ENCODE measurements at regions not wholly inside any gene's neighbourhood (a gene's known extent, or its start where the extent isn't known, plus 50 kb on each side); places are given as distances from the start of the nearest gene placed in this dataset.

GRCh38 chr3:147699175-147699838, 290.1 kb downstream of the ZIC1 start:
- no peak for TF ChIP-seq CTCF (IDR thresholded peaks at IDR 0.05)
- TF ChIP-seq POLR2A (IDR thresholded peaks at IDR 0.05) = no peak

Data from breast epithelium (tissue), 3 donors.